WTC11 (cell line): ENCODE measurements at regions not wholly inside any gene's neighbourhood (a gene's known extent, or its start where the extent isn't known, plus 50 kb on each side); places are given as distances from the start of the nearest gene placed in this dataset.

Source experiments
- ATAC-seq: fragments of 200-7000 bp; cut with Tn5 transposase; 2 replicates; pipeline ENCODE4 v1.10.0; 2021; ENCODE audit warnings: mild to moderate bottlenecking, moderate library complexity
- CTCF ChIA-PET: fragments of 300-600 bp; sonication (Branson Sonifier 250); formaldehyde crosslinking; loops from one replicate; lab custom pipeline; 2021; ENCODE audit warnings: antibody characterized with exemption; lab: Charles Lee
- POLR2A ChIA-PET: fragments of 350-600 bp; sonication (Branson Sonifier 250); formaldehyde crosslinking; loops from one replicate; lab custom pipeline; 2021; ENCODE audit warnings: antibody characterized with exemption; lab: Charles Lee
- DNase-seq: peaks from one replicate; pipeline ENCODE4 v3.0.0; 2021; ENCODE audit warnings: low spot score
- H3K27ac Mint-ChIP-seq: 2 replicates; pipeline ENCODE4 v1.8.0; 2021; ENCODE audit warnings: mixed read lengths
- H3K27me3 Mint-ChIP-seq: 2 replicates; pipeline ENCODE4 v1.8.0; 2021; ENCODE audit warnings: low read depth, mild to moderate bottlenecking, moderate library complexity, mixed read lengths
- H3K36me3 Mint-ChIP-seq: 2 replicates; pipeline ENCODE4 v1.8.0; 2021; ENCODE audit warnings: mixed read lengths
- H3K4me1 Mint-ChIP-seq: 2 replicates; pipeline ENCODE4 v1.8.0; 2022; ENCODE audit warnings: mixed read lengths
- H3K4me3 Mint-ChIP-seq: 2 replicates; pipeline ENCODE4 v1.8.0; 2021; ENCODE audit warnings: mild to moderate bottlenecking, moderate library complexity, mixed read lengths
- H3K9me3 Mint-ChIP-seq: 2 replicates; pipeline ENCODE4 v1.8.0; 2021; ENCODE audit warnings: mixed read lengths
- CBFB ChIP-seq: sonication (generic); formaldehyde crosslinking; IDR thresholded peaks from 2 replicates; pipeline ENCODE4 v1.8.1; 2022; ENCODE audit warnings: mild to moderate bottlenecking, low read depth, missing genetic modification reagents
- EMX1 ChIP-seq: fragments of 250-450 bp; sonication (Bioruptor Pico); IDR thresholded peaks from 2 replicates; pipeline ENCODE4 v1.8.0; 2021; ENCODE audit warnings: mild to moderate bottlenecking
- HMGA2 ChIP-seq: fragments of 250-450 bp; sonication (Bioruptor Pico); IDR thresholded peaks from 2 replicates; pipeline ENCODE4 v1.4.0; 2021; ENCODE audit warnings: mild to moderate bottlenecking, moderate library complexity
- JUN ChIP-seq: sonication (generic); formaldehyde crosslinking; IDR thresholded peaks from 2 replicates; pipeline ENCODE4 v1.8.0; 2023; ENCODE audit warnings: mild to moderate bottlenecking, missing genetic modification reagents
- KAT7 ChIP-seq: sonication (generic); formaldehyde crosslinking; IDR thresholded peaks from 2 replicates; pipeline ENCODE4 v1.8.1; 2023; ENCODE audit warnings: missing genetic modification reagents, mild to moderate bottlenecking, borderline replicate concordance
- SMAD3 ChIP-seq: sonication (generic); formaldehyde crosslinking; IDR thresholded peaks from 2 replicates; pipeline ENCODE4 v1.8.0; 2022; ENCODE audit warnings: missing genetic modification reagents, mild to moderate bottlenecking, borderline replicate concordance
- SP1 ChIP-seq: sonication (generic); formaldehyde crosslinking; conservative IDR thresholded peaks from 2 replicates; pipeline ENCODE4 v1.8.1; 2022; ENCODE audit warnings: missing genetic modification reagents
- TEAD1 ChIP-seq: sonication (generic); formaldehyde crosslinking; IDR thresholded peaks from 2 replicates; pipeline ENCODE4 v1.8.0; 2022; ENCODE audit warnings: mild to moderate bottlenecking, missing genetic modification reagents
- ZNF219 ChIP-seq: sonication (generic); formaldehyde crosslinking; IDR thresholded peaks from 2 replicates; pipeline ENCODE4 v1.8.0; 2023; ENCODE audit warnings: missing genetic modification reagents, mild to moderate bottlenecking, borderline replicate concordance
- ZNF232 ChIP-seq: sonication (generic); formaldehyde crosslinking; IDR thresholded peaks from 2 replicates; pipeline ENCODE4 v1.8.0; 2022; ENCODE audit warnings: mild to moderate bottlenecking, missing genetic modification reagents
- ZNF396 ChIP-seq: fragments of 250-450 bp; sonication (Bioruptor Pico); IDR thresholded peaks from 2 replicates; pipeline ENCODE4 v1.8.0; 2021; ENCODE audit warnings: mild to moderate bottlenecking, moderate library complexity, borderline replicate concordance
- TF ChIP-seq, protein P1 (sequence below): sonication (generic); formaldehyde crosslinking; IDR thresholded peaks from 2 replicates; pipeline ENCODE4 v1.8.0; 2022; ENCODE audit warnings: mild to moderate bottlenecking, missing genetic modification reagents
- TF ChIP-seq, protein P2 (sequence below): sonication (generic); formaldehyde crosslinking; IDR thresholded peaks from 2 replicates; pipeline ENCODE4 v1.8.0; 2023; ENCODE audit warnings: missing genetic modification reagents, mild to moderate bottlenecking, borderline replicate concordance
- TF ChIP-seq, protein P3 (sequence below): sonication (generic); formaldehyde crosslinking; IDR thresholded peaks from 2 replicates; pipeline ENCODE4 v1.8.1; 2022; ENCODE audit warnings: mild to moderate bottlenecking, moderate library complexity, missing genetic modification reagents
- TF ChIP-seq, protein P4 (sequence below): sonication (generic); formaldehyde crosslinking; IDR thresholded peaks from 2 replicates; pipeline ENCODE4 v1.8.1; 2023; ENCODE audit warnings: mild to moderate bottlenecking, moderate library complexity, missing genetic modification reagents

DNA sequence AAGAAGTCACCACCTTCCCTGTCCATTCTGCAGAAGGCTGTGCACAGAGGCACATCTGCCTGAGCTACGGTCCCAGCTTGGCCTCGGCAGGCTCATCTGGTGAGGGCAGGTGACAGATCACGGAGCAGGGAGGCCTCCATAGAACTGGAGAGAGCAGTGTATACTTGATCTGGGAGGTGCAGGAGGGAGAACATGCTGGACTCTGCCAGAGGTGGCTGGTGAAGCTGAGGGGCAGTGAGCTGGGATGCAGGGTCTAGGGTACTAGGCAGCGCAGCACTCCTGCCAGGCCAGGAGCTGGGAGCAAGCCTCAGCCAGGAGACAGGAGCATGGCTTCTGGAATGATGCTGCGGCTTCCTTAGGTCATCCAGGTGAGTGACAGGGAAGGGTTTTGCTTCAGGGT is 553.0 kb downstream of the TCERG1L start (continued):
- TF ChIP-seq ZNF219 (CRISPR knock-in tag) (no peak), KAT7 (CRISPR knock-in tag) (no peak)
- TF ChIP-seq, protein P1, sequence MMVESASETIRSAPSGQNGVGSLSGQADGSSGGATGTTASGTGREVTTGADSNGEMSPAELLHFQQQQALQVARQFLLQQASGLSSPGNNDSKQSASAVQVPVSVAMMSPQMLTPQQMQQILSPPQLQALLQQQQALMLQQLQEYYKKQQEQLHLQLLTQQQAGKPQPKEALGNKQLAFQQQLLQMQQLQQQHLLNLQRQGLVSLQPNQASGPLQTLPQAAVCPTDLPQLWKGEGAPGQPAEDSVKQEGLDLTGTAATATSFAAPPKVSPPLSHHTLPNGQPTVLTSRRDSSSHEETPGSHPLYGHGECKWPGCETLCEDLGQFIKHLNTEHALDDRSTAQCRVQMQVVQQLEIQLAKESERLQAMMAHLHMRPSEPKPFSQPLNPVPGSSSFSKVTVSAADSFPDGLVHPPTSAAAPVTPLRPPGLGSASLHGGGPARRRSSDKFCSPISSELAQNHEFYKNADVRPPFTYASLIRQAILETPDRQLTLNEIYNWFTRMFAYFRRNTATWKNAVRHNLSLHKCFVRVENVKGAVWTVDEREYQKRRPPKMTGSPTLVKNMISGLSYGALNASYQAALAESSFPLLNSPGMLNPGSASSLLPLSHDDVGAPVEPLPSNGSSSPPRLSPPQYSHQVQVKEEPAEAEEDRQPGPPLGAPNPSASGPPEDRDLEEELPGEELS (CRISPR knock-in tag): no peak

DNA sequence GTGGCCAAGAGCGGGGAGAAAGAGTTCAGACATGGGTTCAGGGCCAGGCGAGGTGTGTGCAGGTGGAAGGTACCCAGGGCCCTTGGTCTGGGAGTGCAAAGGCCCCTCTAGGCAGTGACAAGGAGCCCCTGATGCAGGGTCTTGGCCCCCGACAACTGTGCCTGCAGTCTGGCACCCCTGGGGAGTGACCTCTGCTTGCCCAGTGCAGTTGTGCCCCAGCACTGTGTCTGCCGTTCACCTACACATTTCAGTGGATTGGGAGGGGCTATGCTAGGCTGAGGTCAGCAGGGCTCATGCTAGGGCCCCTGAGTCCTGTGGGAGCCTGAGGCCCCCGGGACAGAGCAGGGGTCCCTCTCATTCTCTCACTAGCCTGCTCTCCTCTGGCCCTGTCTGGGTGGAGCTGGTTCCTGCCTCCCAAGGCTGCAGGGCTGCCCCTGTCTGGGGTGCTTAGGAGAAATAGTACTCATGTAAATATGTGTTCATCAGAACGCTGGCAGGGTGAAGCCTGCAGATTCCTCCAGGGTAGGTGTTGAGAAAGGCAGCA is 550.4 kb downstream of the TCERG1L start:
- DNase-seq (no peak), ATAC-seq (no peak)
- Mint-ChIP-seq H3K36me3 (peaks cover 48% of the 10 kb centered on the region), H3K9me3 (peaks cover 57% of the 10 kb centered on the region), H3K4me1 (no peaks in the 10 kb centered on the region), H3K27ac (no peak overlapping the region), H3K4me3 (no peak overlapping the region), H3K27me3 (peaks cover 11% of the 10 kb centered on the region; the same call in 1 of the 2 replicates)
- no peak for TF ChIP-seq EMX1
- TF ChIP-seq, protein P2, sequence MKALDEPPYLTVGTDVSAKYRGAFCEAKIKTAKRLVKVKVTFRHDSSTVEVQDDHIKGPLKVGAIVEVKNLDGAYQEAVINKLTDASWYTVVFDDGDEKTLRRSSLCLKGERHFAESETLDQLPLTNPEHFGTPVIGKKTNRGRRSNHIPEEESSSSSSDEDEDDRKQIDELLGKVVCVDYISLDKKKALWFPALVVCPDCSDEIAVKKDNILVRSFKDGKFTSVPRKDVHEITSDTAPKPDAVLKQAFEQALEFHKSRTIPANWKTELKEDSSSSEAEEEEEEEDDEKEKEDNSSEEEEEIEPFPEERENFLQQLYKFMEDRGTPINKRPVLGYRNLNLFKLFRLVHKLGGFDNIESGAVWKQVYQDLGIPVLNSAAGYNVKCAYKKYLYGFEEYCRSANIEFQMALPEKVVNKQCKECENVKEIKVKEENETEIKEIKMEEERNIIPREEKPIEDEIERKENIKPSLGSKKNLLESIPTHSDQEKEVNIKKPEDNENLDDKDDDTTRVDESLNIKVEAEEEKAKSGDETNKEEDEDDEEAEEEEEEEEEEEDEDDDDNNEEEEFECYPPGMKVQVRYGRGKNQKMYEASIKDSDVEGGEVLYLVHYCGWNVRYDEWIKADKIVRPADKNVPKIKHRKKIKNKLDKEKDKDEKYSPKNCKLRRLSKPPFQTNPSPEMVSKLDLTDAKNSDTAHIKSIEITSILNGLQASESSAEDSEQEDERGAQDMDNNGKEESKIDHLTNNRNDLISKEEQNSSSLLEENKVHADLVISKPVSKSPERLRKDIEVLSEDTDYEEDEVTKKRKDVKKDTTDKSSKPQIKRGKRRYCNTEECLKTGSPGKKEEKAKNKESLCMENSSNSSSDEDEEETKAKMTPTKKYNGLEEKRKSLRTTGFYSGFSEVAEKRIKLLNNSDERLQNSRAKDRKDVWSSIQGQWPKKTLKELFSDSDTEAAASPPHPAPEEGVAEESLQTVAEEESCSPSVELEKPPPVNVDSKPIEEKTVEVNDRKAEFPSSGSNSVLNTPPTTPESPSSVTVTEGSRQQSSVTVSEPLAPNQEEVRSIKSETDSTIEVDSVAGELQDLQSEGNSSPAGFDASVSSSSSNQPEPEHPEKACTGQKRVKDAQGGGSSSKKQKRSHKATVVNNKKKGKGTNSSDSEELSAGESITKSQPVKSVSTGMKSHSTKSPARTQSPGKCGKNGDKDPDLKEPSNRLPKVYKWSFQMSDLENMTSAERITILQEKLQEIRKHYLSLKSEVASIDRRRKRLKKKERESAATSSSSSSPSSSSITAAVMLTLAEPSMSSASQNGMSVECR: no peak
- TF ChIP-seq, protein P3, sequence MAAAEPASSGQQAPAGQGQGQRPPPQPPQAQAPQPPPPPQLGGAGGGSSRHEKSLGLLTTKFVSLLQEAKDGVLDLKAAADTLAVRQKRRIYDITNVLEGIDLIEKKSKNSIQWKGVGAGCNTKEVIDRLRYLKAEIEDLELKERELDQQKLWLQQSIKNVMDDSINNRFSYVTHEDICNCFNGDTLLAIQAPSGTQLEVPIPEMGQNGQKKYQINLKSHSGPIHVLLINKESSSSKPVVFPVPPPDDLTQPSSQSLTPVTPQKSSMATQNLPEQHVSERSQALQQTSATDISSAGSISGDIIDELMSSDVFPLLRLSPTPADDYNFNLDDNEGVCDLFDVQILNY (CRISPR knock-in tag): no peak
- ChIA-PET CTCF (no interaction called here), POLR2A (no interaction called here)

DNA sequence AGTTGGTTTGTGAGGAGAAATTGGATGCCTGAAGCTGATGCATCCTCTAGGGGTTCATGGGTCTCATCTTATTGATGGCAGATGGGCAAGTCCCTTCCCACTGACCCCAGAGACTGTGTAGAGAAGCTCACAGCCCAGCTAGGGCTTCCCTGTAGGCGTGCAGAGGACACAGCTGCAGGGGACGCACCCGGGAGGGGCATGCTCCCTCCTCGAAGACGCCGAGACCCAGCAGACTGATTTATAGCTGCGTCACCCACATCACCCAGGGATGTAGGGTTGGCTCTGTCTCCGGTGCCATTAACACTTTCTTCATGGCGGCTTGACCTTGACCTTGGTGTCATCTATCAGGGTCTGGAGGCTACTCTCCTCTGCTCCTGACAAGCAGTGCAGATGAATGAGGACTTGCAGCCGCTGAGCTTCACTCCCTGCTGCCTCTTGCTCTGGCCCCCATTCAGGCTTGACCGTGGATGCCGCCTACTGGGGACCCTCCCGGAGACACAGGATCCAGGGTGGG is 549.7 kb downstream of the TCERG1L start:
- peaks cover 51% of the 10 kb centered on the region for H3K36me3 Mint-ChIP-seq
- no peaks in the 10 kb centered on the region for H3K4me1 Mint-ChIP-seq
- H3K4me3 Mint-ChIP-seq: no peak overlapping the region
- ChIA-PET CTCF (no interaction called here), POLR2A (no interaction called here)
- TF ChIP-seq HMGA2 (CRISPR knock-in tag): no peak
- no peak for TF ChIP-seq CBFB (CRISPR knock-in tag)
- TF ChIP-seq TEAD1 (CRISPR knock-in tag): no peak
- TF ChIP-seq JUN (CRISPR knock-in tag): no peak
- no peak for TF ChIP-seq ZNF232
- TF ChIP-seq EMX1: no peak
- no peak for TF ChIP-seq ZNF396
- TF ChIP-seq SP1 (CRISPR knock-in tag): no peak
- TF ChIP-seq SMAD3: no peak
- TF ChIP-seq, protein P2: no peak
- TF ChIP-seq, protein P4, sequence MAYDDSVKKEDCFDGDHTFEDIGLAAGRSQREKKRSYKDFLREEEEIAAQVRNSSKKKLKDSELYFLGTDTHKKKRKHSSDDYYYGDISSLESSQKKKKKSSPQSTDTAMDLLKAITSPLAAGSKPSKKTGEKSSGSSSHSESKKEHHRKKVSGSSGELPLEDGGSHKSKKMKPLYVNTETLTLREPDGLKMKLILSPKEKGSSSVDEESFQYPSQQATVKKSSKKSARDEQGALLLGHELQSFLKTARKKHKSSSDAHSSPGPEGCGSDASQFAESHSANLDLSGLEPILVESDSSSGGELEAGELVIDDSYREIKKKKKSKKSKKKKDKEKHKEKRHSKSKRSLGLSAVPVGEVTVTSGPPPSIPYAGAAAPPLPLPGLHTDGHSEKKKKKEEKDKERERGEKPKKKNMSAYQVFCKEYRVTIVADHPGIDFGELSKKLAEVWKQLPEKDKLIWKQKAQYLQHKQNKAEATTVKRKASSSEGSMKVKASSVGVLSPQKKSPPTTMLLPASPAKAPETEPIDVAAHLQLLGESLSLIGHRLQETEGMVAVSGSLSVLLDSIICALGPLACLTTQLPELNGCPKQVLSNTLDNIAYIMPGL (CRISPR knock-in tag): no peak
- peaks cover 52% of the 10 kb centered on the region for H3K9me3 Mint-ChIP-seq
- no peak for DNase-seq
- H3K27me3 Mint-ChIP-seq: peaks cover 9% of the 10 kb centered on the region; the same call in 1 of the 2 replicates
- ATAC-seq: no peak
- no peak overlapping the region for H3K27ac Mint-ChIP-seq
